Tibial artery (tissue), 4 donors: ENCODE measurements at regions not wholly inside any gene's neighbourhood (a gene's known extent, or its start where the extent isn't known, plus 50 kb on each side); places are given as distances from the start of the nearest gene placed in this dataset.

ENCODE experiments used
- DNase-seq, 2 donors: peaks; one replicate each; pipeline ENCODE4 v3.0.0-alpha.2; 2019
- H3K27ac ChIP-seq, 2 donors: fragments of 200-600 bp; sonication (generic) in 1 of 2; 1 replicate in 1 of 2; 2 replicates in 1 of 2; pipeline ENCODE4 v1.5.1; 2018 to 2019; ENCODE audit warnings: mild to moderate bottlenecking in 1 of 2
- H3K27me3 ChIP-seq, 2 donors: fragments of 200-600 bp; sonication (generic) in 1 of 2; one replicate each; pipeline versions ENCODE4 v1.5.1 to v1.6.0; 2016 to 2019
- H3K36me3 ChIP-seq, 3 donors: fragments of 200-600 bp; sonication (generic) in 2 of 3; one replicate each; pipeline ENCODE4 v1.5.1; 2016 to 2019; ENCODE audit warnings: mild to moderate bottlenecking in 2 of 3
- H3K4me1 ChIP-seq, 4 donors: fragments of 200-600 bp; sonication (generic) in 2 of 4; 1 replicate in 3 of 4; 2 replicates in 1 of 4; pipeline ENCODE4 v1.5.1; 2016 to 2019
- H3K4me3 ChIP-seq, 2 donors: fragments of 200-600 bp; sonication (generic) in 1 of 2; 1 replicate in 1 of 2; 2 replicates in 1 of 2; pipeline ENCODE4 v1.5.1; 2018 to 2019; ENCODE audit warnings: mild to moderate bottlenecking in 2 of 2
- H3K9me3 ChIP-seq, 3 donors: fragments of 200-600 bp; sonication (generic) in 1 of 3; one replicate each; pipeline ENCODE4 v1.5.1; 2016 to 2019
- CTCF ChIP-seq, 2 experiments: fragments of 200-600 bp in 1 of 2; fragments of 450-650 bp in 1 of 2; IDR thresholded peaks; one replicate each; pipeline ENCODE4 v1.5.1; 2017 to 2019; ENCODE audit warnings: antibody characterized with exemption in 2 of 2, mild to moderate bottlenecking in 1 of 2, moderate library complexity in 1 of 2
- intact Hi-C: fragments of 100-400 bp; cut with DNase I; formaldehyde crosslinking; loops from one replicate; pipeline ENCODE4 v1.15.0; 2023; ENCODE audit warnings: low total_unique reads

- DNase-seq: no peak
- intact Hi-C loops: no loop called here
- Histone ChIP-seq H3K27ac (no peak overlapping the region), H3K9me3 (no peaks in the 10 kb centered on the region), H3K36me3 (no peaks in the 10 kb centered on the region), H3K27me3 (no peaks in the 10 kb centered on the region), H3K4me1 (peaks cover 0 to 3% (median 1%) of the 10 kb centered on the region in 4 donors), H3K4me3 (no peak overlapping the region)
- no peak for TF ChIP-seq CTCF (IDR thresholded peaks at IDR 0.05)
Observed at GRCh38 chr2:150355440-150355839, 132.0 kb downstream of the RND3 start.

- Histone ChIP-seq H3K27ac (no peak overlapping the region), H3K36me3 (no peaks in the 10 kb centered on the region), H3K9me3 (no peaks in the 10 kb centered on the region), H3K27me3 (no peaks in the 10 kb centered on the region), H3K4me3 (no peak overlapping the region), H3K4me1 (peaks cover 0 to 6% (median 2%) of the 10 kb centered on the region in 4 donors)
- intact Hi-C loops: no loop called here
- TF ChIP-seq CTCF (IDR thresholded peaks at IDR 0.05): no peak
- no peak for DNase-seq
Observed at GRCh38 chr2:150353376-150353775, 134.1 kb downstream of the RND3 start.

- H3K4me3 ChIP-seq: no peak overlapping the region
- H3K27ac ChIP-seq: no peak overlapping the region
- no peaks in the 10 kb centered on the region for H3K27me3 ChIP-seq
- H3K36me3 ChIP-seq: no peaks in the 10 kb centered on the region
- DNase-seq: no peak
- intact Hi-C loops: no loop called here
- H3K4me1 ChIP-seq: peaks cover 0 to 6% (median 2%) of the 10 kb centered on the region in 4 donors
- no peaks in the 10 kb centered on the region for H3K9me3 ChIP-seq
- no peak for TF ChIP-seq CTCF (IDR thresholded peaks at IDR 0.05)
Observed at GRCh38 chr2:150351922-150352321, 135.5 kb downstream of the RND3 start.

- Histone ChIP-seq H3K27me3 (no peaks in the 10 kb centered on the region), H3K9me3 (no peaks in the 10 kb centered on the region), H3K27ac (no peak overlapping the region), H3K4me1 (peaks cover 0 to 6% (median 2%) of the 10 kb centered on the region in 4 donors), H3K36me3 (no peaks in the 10 kb centered on the region), H3K4me3 (no peak overlapping the region)
- intact Hi-C loops: no loop called here
- TF ChIP-seq CTCF (IDR thresholded peaks at IDR 0.05): no peak
- no peak for DNase-seq
Observed at GRCh38 chr2:150350500-150350899, 137.0 kb downstream of the RND3 start.

- TF ChIP-seq CTCF (IDR thresholded peaks at IDR 0.05): no peak
- Histone ChIP-seq H3K27ac (no peak overlapping the region), H3K27me3 (no peaks in the 10 kb centered on the region), H3K9me3 (no peaks in the 10 kb centered on the region), H3K4me1 (peaks cover 0 to 9% (median 5%) of the 10 kb centered on the region in 4 donors), H3K36me3 (no peaks in the 10 kb centered on the region), H3K4me3 (no peak overlapping the region)
- no peak for DNase-seq
- intact Hi-C loops: no loop called here
Observed at GRCh38 chr2:150346806-150347205, 140.7 kb downstream of the RND3 start.
